ENCODE measurements at regions not wholly inside any gene's neighbourhood (a gene's known extent, or its start where the extent isn't known, plus 50 kb on each side); places are given as distances from the start of the nearest gene placed in this dataset.

DNA sequence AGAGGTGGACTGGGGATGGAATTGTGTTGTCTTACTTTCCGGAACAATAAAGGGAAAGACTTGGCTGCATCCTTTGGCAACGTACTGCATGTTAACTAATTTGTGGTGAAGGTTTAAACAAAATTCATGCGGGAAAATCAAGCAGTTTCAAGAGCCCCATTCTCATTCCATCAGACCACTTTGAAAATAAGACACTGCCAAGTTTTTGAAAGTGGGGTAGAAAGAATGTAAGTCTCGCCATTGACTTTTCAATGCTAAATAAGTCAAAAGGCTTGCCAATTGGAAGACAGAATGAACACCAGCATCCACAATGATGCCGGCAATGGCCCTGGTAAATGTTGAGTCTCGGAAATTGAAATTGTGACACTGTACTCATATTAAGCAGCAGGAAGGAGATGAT, 322.0 kb downstream of the RND3 start:
- no peak for DNase-seq (ENCODE audit: low spot score)

DNA sequence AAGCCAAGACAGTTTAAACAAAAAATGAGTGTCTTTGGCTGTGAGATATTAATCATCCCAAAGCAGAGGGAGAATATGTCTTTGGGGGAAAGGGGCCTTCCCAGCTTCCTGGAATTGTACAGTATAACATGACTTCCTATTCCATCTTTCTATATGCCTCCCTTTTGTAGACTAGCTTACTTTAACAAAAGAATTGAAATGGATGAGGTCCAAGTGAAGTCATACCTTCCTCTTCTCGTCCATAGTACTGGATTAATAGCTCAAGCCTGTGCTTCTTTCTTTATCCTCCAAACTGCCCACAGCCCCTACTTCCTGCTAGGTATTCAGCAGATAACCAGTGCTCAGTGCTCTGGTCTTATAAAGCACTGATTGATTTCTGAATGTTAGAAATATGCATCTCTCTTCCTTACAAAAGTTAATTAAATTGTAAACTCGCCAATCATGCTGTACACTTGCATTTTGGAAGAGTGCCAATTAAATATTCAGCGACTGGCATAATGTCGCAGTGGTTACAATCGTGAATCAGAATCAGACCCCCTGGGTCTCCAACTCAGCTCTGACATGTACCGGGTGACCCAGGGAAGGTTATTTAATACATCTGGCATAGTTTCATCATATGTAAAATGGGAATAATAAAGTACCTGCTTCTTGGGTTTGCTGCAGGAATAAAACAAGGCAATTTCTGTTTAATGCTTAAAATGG, 325.1 kb downstream of the RND3 start:
- no peak for DNase-seq (ENCODE audit: low spot score)

DNA sequence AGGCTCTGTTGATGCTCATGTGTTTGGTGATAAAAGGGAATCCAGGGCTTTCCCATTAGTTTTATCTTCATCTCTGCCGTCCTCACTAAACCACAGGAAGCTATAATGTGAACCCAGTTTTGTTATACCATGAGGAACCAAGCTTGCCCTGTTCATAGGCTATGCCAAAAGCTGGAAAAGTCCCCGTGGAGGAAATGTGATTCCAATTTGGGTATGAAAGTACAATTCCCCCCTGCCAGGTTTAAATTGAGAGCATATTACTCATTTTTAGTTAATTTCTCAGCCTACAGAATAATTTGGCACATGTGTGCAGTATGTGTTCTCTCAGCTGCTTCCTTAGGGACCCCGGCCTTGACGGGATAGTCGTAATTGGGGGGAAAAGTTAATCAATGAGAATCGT, 327.4 kb downstream of the RND3 start:
- DNase-seq (ENCODE audit: low spot score), result no peak

DNA sequence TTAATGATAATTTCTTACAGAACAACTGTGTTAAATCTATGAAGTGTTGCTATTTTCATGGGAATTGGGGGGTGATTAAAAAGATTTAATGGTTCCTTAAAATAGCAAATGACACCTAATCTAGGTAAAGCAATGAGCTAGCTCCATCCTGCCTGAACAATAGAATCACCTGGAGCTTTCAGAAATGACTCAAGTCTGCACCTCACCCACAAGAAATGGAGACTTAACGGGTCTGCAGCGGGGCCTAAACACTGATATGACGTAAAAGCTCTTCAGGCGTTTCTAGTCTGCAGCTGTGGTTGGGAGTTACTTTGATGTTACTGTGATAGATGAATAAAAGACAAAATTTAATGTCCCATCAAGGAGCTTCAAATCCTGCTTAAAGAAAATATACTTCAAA, 328.2 kb downstream of the RND3 start:
- no peak for DNase-seq (ENCODE audit: low spot score)

DNA sequence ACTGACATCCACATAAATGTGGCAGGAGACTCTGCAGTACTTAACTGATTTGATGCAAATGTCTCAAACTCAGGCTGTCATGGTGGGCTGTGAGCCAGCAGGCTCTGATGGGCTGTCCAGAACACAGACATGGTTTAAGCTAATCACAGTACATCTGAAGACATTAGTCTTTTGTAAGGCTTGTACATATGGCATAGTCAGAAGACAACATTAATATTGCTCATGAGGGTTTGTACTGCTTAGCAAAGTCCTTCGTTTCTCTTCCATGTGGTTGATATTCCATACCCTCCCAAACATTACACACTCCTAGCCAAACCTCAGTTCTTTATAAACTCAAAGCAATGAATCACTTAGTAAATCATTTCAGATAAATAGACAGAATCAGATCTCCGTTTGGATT, 330.6 kb downstream of the RND3 start:
- DNase-seq (ENCODE audit: low spot score), result no peak

DNA sequence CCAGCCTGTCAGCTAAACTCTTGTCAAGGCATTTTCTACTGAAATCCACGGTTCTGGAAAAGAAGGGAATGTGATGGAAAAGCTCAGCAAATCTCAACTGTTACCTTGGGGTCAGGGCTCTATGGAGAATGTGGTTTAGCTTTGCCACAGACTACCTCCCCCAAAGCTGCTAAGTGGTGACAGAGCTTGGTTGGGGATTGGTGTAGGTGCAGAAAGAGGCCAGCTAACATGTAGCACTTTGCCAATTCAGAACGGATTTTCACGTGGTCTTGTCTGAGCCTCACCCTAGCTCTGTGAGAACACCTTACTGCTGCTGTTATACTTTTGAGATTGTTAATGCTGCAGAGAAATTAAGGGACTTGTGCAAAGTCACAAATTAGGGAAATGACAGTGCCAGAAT, 331.1 kb downstream of the RND3 start:
- DNase-seq (ENCODE audit: low spot score), result no peak

DNA sequence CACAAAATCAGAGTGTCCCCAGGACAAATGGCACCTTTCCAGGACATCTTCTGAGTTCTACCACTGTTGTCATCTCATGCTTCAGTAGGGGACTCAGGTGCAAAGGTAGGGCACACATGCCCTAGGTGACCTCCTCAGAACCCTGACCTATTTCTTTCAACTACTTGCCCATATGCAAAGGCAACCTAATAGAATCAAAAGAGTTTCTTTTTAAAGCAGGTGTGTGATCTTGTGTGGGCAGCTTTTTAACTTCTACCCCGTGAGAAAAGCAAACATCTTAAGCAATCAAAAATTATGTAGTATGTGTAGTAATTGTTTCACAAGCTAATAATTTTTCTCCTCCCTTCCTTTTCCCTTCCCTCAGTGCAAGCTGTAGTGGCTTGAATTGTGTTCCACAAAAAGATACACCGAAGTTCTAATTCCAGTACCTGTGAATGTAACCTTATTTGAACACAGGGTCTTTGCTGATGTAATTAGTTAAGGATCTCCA, 333.1 kb downstream of the RND3 start:
- no peak for DNase-seq (ENCODE audit: low spot score)

DNA sequence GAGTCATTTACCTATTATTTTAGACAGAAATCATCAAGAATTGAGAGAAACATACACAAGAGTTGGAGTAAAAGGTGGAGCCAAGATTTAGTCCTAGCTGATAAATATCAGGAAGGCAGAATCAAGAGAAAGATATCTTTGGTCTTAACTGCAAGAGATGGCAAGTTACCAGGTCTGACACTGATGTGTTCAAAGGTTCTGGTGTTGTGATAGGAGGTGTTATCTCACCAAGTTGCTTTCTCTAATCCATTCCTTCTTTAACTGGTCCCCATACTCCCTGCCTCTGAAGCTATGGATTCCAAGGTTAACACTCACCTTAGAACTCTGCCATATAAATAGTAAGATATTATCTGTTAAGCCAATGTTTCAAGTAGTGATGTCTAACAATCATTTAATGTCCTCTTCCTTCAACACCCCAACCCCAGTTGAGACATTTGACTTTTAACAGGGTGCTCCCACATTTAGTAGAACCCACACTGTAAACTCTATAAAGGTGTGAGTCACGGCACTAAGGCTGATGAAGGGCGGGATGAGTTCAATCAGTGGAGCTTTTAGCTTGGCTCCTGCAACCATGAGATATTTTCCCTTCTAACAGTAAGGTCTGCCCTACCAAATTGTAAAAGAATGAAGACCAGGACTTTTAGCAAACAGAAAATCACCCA, 333.7 kb downstream of the RND3 start:
- no peak for DNase-seq (ENCODE audit: low spot score)

DNA sequence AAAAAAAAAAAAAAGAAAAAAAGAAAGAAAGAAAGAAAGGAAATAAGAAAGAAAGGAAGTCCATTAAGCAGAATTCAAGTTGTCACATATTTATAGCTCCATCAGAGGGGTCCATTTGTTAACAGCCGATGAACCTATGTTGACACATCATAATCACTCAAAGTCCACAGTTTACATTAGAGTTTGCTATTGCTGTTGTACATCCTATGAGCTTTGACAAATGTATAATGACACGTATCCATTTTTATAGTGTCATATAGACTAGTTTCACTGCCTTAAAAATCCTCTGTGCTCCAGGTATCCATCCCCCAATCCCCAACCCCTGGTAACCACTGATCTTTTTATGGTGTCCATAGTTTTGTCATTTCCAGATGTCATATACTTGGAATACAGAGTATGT, 335.2 kb downstream of the RND3 start:
- no peak for DNase-seq (ENCODE audit: low spot score)

DNA sequence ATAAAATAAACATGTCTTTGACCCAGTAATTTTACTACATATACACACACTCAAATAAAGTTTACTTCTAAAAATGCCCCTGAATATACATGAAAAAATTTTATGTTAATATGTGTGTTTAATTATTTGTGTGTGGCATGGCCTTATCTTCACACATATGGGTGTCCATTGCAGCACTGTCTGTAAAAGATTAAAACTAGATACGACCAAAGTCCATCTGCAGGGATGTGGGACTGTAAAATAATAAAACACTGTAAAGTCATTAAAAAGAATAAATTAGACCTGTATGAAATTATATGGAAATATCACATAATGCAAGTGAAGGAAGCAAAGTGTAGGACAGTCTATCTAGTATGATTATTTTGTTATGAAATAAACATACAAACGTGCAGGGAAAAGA, 337.3 kb downstream of the RND3 start:
- no peak for DNase-seq (ENCODE audit: low spot score)

DNA sequence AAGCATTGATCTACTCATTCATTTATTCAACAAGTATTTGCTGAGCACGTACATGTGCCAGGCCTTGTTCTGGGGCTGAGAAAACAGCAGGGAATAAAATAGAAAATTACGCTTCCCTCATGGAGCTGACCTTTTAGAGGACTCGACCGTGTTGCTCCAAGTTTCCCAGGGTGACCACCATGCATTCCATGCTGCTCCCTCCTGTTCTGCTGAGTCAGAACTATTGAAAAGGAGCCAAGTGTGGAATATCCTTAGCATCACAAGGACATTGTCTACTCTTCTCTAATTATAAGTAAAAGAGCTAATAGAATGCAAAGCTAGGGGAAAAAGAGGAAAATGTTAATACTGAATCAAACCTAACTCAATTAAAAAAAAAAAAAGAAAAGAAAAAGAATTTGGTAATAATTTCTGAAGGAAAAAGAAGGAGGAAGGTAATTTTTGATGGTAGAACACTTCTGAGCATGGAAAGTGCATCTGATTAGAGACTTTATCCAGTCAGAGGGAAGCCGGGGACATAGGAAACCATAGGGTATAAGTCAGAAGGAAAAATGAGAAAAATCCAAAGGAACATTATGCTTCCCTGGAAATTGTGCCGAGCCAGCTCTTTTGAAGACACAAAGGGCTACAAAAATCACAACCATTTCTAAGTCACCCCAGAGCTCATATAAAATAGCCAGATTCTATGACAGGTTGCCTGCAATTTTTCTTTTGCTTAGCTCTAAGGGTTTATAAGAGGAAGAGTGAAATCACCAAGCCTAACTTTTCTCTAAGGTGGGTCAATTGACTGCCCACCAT, 339.4 kb downstream of the RND3 start:
- no peak for DNase-seq (ENCODE audit: low spot score)

DNA sequence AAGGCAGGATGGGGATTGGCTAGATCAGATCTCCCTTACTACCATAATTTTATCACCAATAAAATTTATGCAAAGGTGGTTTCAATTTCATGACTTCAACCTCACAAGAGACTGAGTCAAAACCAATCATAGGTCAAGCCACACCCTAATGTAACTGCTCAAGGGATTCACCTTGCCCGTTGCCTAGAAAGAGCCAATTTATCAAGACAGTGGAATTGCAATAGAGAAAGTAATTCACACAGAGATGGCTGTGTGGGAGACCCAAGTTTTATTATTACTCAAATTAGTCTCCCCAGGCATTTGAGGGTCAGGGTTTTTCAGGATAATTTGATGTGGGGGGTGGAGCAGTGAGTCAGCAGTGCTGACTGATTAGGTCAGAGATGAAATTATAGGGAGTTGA, 340.6 kb downstream of the RND3 start:
- no peak for DNase-seq (ENCODE audit: low spot score)

DNA sequence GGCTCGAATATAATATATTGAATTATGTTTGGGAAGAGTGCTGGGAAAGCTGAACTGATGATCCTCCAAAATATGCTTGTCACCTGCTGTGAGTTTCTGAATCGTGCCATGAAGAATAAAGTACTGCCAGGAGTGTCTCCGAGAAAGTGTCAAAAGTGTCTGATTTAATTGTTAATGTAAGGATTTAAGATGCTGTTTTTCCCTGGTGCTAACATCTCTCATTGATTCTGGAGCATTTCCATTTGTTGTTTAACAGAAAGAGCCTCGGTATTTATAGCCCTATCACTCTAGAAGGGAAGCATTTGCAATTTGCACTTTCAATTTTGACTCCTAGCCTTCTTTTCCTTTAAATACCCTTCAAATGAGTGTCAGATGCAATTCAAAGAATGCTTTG, 342.2 kb downstream of the RND3 start:
- DNase-seq (ENCODE audit: low spot score), result no peak

DNA sequence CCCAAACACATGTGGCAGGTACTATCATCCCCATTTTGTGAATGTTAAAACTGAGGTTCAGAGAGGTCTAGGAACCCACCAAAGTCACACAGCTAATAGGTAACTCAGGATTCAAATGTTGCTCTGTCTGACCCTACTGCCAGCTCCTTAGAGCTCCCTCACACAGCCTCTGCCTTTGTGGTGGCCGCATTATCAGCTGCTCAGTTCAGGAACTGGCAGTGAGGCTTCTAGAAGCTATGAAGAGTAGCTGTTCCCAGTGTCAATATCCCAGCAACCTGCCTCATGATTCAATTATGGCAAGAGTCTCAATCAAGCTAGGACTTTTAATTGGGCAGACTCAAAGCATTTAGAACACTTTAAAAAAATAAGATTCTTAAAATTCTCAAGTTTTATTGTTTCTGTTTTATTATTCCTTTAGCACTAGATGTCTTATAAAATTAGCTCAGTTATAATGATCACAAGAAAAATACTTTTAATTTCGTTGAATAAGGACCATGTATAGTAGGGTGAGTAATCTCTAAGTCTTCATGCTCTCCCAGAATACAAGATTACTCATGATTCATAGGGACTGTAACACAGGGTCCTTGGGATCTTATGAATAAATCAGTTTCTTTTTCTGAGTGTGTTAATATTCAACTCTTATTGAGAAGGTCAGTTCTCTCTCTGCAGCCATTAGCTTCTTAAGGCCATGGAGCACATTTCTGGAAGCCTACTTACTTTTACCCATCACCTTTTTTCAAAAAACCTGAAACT, 342.7 kb downstream of the RND3 start:
- no peak for DNase-seq (ENCODE audit: low spot score)

DNA sequence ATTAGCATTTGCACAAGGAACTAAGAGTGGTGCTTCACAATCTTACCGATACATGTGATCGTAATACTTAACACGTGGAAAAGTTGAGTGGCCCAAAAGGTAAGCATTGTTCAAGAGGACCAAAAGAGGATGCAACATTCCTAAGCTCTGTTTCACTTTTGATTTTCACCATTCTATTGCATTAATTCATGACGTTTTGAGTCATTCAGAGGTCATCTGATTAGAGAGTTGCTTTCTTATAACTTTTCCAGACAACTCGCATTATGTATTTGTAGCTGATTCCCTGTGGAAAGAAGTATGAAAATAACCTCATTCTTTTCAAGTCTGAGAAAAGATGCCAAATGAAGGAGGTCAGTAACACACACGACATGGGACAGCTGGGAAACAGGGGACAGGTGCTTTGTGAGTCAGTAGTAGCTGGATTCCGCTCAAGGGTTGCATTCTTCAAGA, 344.4 kb downstream of the RND3 start:
- no peak for DNase-seq (ENCODE audit: low spot score)

DNA sequence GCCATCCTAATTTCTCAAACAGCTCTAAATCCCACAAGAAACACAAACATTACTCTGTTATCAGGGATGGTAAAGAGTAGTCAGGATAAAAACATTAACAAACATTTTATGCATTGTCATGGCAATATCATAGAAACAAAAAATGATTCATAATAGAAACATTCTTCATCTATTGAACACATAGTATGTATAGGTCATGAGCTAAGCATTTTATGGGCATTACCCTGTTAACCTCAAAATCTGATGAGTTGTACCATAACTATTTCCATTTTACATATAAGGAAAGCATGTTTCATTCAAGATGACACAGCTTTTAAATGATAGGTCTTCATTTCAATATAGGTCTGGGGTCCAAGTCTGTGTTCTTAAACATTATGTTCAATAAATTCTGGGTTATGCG, 344.9 kb downstream of the RND3 start:
- DNase-seq (ENCODE audit: low spot score), result no peak

DNA sequence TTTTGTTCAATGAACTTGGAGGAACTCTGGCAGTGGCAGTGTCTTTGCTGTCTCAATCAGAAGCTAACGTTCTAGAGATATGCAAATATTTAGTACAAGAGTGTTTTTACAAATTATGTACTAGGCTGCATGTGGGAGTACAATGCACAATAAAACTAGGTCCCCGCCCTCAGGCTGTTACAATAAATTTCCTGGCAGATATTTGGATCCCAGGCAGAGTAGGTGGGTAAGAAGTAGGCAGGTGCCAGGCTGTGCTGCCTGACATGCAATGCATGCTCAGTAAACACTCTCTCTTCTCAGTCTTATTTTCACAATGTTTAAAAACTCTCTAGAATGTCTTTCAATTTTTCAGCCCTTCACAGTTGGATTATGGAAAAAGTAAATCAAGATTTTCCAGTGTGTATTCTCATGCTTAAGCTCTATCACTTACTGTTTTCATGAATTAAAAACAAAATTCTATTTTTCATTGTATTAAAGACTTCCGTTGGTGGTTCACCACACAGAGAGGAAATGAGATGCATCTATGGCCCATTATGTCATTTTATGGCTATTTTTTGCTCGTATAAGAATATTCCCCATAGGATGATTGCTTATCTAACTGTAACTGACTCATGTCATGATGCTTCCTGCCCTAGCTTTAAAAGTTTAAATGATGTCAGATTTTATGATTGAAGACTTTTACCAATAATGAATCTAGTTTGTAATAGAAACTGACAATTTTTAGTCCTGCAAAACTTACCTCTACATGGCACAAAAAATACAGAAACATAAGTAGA, 346.1 kb downstream of the RND3 start:
- DNase-seq (ENCODE audit: low spot score), result peak; percentile 68

DNA sequence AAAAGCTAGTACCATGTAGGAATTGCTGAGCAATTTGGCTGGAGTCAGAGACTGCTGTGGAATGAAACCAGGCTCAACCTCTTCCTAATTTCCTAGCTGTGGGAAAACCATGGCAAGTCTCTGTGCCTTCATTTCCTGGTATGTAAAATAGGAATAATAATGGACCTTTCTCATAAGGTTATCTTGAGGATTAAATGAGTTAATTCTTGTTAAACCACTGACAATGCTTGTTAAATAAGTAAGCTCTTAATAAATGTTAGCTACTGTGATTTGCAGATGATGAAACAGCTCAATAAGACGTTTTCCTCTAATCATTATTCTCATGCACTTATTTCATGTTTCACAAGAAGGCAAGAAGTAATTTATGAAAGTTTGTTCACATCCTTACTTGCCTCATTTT, 346.7 kb downstream of the RND3 start:
- DNase-seq (ENCODE audit: low spot score), result no peak

DNA sequence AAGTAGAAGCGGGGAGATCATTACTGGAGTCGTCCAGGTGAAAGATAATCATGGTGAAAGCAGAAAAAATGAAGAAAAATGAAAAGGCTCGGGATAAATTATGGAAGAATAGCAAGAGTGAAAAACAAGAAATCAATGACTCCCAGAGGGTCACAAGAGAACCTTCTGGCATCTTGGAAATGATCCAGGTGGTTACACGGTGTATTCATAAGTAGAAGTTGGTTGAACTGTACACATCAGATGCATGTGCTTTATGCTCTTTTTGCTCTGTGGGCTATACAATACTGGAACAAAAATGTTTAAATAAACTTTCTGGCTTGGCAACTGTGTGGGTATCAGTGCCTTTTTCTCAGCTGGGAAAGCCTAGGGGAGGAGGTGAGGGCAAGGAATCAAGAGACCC, 348.9 kb downstream of the RND3 start:
- DNase-seq (ENCODE audit: low spot score), result no peak

DNA sequence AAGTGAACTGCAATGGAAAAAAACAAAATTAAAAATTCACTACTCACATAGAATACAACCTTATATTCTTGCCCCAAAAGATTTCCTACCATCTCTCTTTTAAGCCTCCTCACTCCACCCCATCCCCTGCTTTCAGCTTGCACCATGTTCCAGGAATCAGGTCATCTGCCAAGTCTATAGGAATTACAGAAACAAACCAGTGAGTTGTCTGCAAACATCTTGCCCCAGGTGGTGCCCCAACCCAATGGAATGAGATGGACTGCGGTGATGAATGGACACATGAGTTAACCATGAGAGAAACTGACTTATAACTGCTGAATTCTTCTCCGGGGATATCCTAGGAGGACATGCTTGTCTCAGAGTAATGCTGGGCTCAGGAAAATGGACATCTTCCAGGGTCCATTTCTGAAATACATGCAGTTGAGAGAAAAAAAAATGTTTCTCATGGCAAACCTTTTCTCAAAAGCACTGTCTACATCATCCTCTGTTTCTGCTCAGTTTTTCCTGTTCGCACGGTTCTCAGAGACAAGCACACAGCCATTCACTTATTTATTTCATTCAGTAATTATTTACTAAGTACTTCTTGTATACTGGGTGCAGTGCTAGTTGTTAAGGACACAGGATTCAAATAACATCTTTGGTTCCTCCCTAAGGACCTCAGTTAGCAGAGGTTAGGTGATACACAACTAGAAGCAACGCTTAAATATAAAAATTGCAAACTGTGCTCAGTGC, 350.0 kb downstream of the RND3 start:
- no peak for DNase-seq (ENCODE audit: low spot score)

DNA sequence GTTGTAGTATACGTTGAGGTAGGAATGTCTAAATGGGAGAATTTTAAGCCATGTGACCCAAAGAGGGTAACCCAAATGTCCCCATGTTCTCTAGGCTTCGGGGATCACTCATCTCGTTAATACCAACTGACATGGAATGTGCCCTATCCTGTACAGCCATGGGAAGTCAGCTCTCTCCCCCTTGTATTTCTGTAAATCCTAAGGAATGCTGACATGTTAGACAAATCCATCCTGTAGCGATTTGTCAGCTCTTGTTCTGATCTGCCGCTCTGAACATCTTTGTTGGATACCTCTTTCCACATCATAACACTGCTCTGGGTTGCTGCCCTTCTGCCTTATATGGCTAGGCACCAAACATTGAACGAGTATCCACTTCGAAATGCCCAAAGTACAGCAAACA, 350.6 kb downstream of the RND3 start:
- no peak for DNase-seq (ENCODE audit: low spot score)

Measured in COLO829 (cell line).